ENCODE measurements at regions not wholly inside any gene's neighbourhood (a gene's known extent, or its start where the extent isn't known, plus 50 kb on each side); places are given as distances from the start of the nearest gene placed in this dataset.

GRCh38 chr1:55997536-55997935 is 581.8 kb downstream of the PLPP3 start:
- H3K4me3 ChIP-seq: no peak overlapping the region
- H3K27ac ChIP-seq (replicated peaks in 1 of 4): no peak overlapping the region
- peaks cover 0 to 4% (median 1%) of the 10 kb centered on the region in 4 donors for H3K9me3 ChIP-seq
- intact Hi-C loops (cut with DNase I): no loop called here
- H3K27me3 ChIP-seq: no peaks in the 10 kb centered on the region
- DNase-seq (ENCODE audit: extremely low spot score): no peak
- WGBS: 42% methylated on average over 1 of the region's 1 CpG
- H3K36me3 ChIP-seq: no peaks in the 10 kb centered on the region
- no peaks in the 10 kb centered on the region for H3K4me1 ChIP-seq
- no peak for TF ChIP-seq EP300 (IDR thresholded peaks at IDR 0.05)
- no peak for TF ChIP-seq POLR2AphosphoS5 (IDR thresholded peaks at IDR 0.05)
- TF ChIP-seq CTCF (IDR thresholded peaks at IDR 0.05): no peak
- TF ChIP-seq POLR2A (IDR thresholded peaks at IDR 0.05; ENCODE audit: low read depth): no peak

- intact Hi-C loops (cut with DNase I): no loop called here
- TF ChIP-seq EP300 (IDR thresholded peaks at IDR 0.05): no peak
- no peak for TF ChIP-seq POLR2AphosphoS5 (IDR thresholded peaks at IDR 0.05)
- TF ChIP-seq POLR2A (IDR thresholded peaks at IDR 0.05; ENCODE audit: low read depth): no peak
- WGBS: 93% methylated on average over 8 of the region's 8 CpGs
These were observed 585.6 kb downstream of the PLPP3 start for GRCh38 chr1:55993646-55994318.

GRCh38 chr1:55990007-55990406 is 589.4 kb downstream of the PLPP3 start:
- Histone ChIP-seq H3K36me3 (no peaks in the 10 kb centered on the region), H3K27ac (replicated peaks in 1 of 4) (no peak overlapping the region), H3K9me3 (no peaks in the 10 kb centered on the region), H3K4me1 (peaks cover 0 to 47% (median 35%) of the 10 kb centered on the region in 4 donors), H3K27me3 (no peaks in the 10 kb centered on the region), H3K4me3 (no peak overlapping the region)
- no peak for DNase-seq (ENCODE audit: extremely low spot score)
- no peak for TF ChIP-seq EP300 (IDR thresholded peaks at IDR 0.05)
- 92% methylated on average over 3 of the region's 3 CpGs for WGBS
- intact Hi-C loops (cut with DNase I): no loop called here

More at GRCh38 chr1:55993646-55994318, 585.6 kb downstream of the PLPP3 start:
- Histone ChIP-seq H3K27ac (replicated peaks in 1 of 4) (no peak overlapping the region), H3K36me3 (no peaks in the 10 kb centered on the region), H3K4me3 (no peak overlapping the region), H3K27me3 (no peaks in the 10 kb centered on the region), H3K4me1 (peaks cover 0 to 22% (median 15%) of the 10 kb centered on the region in 4 donors), H3K9me3 (peaks cover 0 to 4% (median 1%) of the 10 kb centered on the region in 4 donors)
- no peak for DNase-seq (ENCODE audit: extremely low spot score)

- Histone ChIP-seq H3K27me3 (no peaks in the 10 kb centered on the region), H3K4me1 (peaks cover 0 to 47% (median 35%) of the 10 kb centered on the region in 4 donors), H3K36me3 (no peaks in the 10 kb centered on the region), H3K27ac (replicated peaks in 1 of 4) (no peak overlapping the region), H3K9me3 (no peaks in the 10 kb centered on the region), H3K4me3 (no peak overlapping the region)
- TF ChIP-seq EP300 (IDR thresholded peaks at IDR 0.05) (no peak), POLR2A (IDR thresholded peaks at IDR 0.05; ENCODE audit: low read depth) (no peak), POLR2AphosphoS5 (IDR thresholded peaks at IDR 0.05) (no peak), CTCF (IDR thresholded peaks at IDR 0.05) (no peak)
- DNase-seq (ENCODE audit: extremely low spot score): no peak
- 84% methylated on average over 1 of the region's 1 CpG for WGBS
- intact Hi-C loops (cut with DNase I): no loop called here
These were observed 590.4 kb downstream of the PLPP3 start for GRCh38 chr1:55988963-55989452.

- no peak overlapping the region for H3K4me3 ChIP-seq
- H3K27ac ChIP-seq (replicated peaks in 1 of 4): peak overlapping the region in 3 of 4 donors; percentile 14 to 52 (median 43)
- 50% methylated on average over 4 of the region's 4 CpGs for WGBS
- H3K36me3 ChIP-seq: no peaks in the 10 kb centered on the region
- no peak for DNase-seq (ENCODE audit: extremely low spot score)
- H3K27me3 ChIP-seq: no peaks in the 10 kb centered on the region
- H3K4me1 ChIP-seq: peaks cover 0 to 47% (median 35%) of the 10 kb centered on the region in 4 donors
- TF ChIP-seq POLR2AphosphoS5 (IDR thresholded peaks at IDR 0.05): no peak
- TF ChIP-seq EP300 (IDR thresholded peaks at IDR 0.05): no peak
- TF ChIP-seq POLR2A (IDR thresholded peaks at IDR 0.05; ENCODE audit: low read depth): no peak
- no peak for TF ChIP-seq CTCF (IDR thresholded peaks at IDR 0.05)
- no peaks in the 10 kb centered on the region for H3K9me3 ChIP-seq
- intact Hi-C loops (cut with DNase I): no loop called here
These were observed 591.7 kb downstream of the PLPP3 start for GRCh38 chr1:55987491-55988249.
